Stimulated activated CD8-positive, alpha-beta memory T cell treated with anti-CD3 and anti-CD28 coated beads, Interleukin-4, amount 100 ng/mL, for 48 hours (primary cell): ENCODE measurements at regions not wholly inside any gene's neighbourhood (a gene's known extent, or its start where the extent isn't known, plus 50 kb on each side); places are given as distances from the start of the nearest gene placed in this dataset.

Experiments
- DNase-seq: peaks from one replicate; pipeline ENCODE4 v3.0.0-alpha.2; 2020

DNA sequence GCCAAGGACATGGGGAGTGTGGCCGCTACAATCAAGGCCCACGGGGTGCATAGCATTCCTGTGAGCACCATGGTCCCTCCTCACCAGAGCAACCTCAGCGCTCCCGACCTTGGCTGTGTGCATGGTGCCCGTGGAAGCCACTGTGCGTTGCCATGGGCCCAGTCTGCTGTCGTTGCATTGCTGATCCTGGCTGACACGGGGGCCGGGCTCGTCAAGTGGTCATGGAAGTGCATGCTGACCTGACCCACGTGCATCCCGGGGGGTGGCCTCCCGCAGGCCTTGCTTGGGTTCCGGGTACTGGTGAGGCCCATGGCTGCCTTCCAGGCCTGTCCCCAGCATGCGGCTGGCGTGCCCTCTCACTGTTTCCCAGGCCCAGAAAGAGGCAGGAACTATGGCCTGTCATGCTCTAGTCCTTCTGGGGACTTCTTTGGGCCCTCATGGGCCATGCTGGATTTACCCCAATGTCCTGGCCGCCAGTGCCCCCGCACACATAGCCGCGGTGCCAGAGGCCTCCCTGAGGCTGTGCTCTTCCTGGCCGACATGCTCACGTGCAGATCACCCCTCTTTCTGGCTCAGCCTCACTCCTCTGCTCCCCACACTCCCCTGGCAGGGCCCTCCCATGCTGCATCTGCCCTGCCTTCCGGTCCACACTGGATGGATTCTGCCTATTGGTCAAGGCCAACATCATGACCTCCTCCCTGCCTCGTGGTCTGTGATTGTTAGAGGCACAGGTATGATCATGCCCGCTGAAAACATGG is 1258.0 kb downstream of the BRD1 start:
- no peak for DNase-seq

- no peak for DNase-seq
Observed at GRCh38 chr22:48568736-48569330, 1258.8 kb downstream of the BRD1 start.

GRCh38 chr22:48567213-48567975 is 1260.3 kb downstream of the BRD1 start:
- no peak for DNase-seq

DNA sequence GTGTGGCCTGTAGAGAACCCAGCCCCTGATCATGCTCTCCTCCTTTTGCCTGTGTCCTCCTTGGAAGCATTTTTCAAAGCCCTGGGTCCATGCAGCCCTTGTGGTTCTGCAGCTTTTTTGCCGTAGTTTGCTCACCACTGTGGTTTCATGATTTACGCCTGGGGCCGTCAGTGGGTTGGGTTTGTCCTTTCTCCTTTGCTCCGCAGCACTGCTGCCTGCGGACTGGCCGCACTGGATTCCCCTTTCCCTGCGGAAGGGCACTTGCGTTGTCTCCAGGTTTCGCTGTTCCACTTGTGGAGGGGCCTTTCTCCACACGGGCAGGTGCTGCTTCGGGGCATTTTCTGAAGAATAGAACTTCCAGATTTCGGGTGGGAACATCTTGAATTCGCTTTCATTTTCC is 1260.9 kb downstream of the BRD1 start:
- no peak for DNase-seq

- DNase-seq = no peak
Observed at GRCh38 chr22:48565901-48566501, 1261.7 kb downstream of the BRD1 start.

- no peak for DNase-seq
Observed at GRCh38 chr22:48564995-48565394, 1262.7 kb downstream of the BRD1 start.

DNA sequence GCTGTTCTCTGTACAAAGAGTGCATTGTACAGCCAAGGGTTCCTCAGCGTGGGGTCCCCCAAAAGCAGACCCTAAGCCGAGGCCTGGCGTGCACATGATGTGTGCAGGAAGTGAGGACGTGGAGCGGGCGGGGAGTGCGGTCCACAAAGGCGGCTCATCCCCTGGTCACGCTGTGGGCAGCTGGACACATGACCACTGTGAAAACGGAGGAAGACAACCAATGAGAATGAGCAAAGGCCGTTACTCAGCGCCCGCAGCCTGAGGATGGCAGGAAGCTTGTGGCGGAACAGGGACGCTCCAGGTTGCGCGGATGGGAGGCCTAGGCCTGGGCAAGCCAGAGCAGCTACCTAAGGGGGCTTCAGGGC is 1263.7 kb downstream of the BRD1 start:
- no peak for DNase-seq

- DNase-seq = no peak
Observed at GRCh38 chr22:48563118-48563965, 1264.3 kb downstream of the BRD1 start.

- DNase-seq = no peak
Observed at GRCh38 chr22:48561676-48562075, 1266.0 kb downstream of the BRD1 start.

GRCh38 chr22:48560836-48561235 is 1266.8 kb downstream of the BRD1 start:
- no peak for DNase-seq

- no peak for DNase-seq
Observed at GRCh38 chr22:48560389-48560751, 1267.3 kb downstream of the BRD1 start.

GRCh38 chr22:48559647-48560388 is 1267.9 kb downstream of the BRD1 start:
- DNase-seq = no peak

DNA sequence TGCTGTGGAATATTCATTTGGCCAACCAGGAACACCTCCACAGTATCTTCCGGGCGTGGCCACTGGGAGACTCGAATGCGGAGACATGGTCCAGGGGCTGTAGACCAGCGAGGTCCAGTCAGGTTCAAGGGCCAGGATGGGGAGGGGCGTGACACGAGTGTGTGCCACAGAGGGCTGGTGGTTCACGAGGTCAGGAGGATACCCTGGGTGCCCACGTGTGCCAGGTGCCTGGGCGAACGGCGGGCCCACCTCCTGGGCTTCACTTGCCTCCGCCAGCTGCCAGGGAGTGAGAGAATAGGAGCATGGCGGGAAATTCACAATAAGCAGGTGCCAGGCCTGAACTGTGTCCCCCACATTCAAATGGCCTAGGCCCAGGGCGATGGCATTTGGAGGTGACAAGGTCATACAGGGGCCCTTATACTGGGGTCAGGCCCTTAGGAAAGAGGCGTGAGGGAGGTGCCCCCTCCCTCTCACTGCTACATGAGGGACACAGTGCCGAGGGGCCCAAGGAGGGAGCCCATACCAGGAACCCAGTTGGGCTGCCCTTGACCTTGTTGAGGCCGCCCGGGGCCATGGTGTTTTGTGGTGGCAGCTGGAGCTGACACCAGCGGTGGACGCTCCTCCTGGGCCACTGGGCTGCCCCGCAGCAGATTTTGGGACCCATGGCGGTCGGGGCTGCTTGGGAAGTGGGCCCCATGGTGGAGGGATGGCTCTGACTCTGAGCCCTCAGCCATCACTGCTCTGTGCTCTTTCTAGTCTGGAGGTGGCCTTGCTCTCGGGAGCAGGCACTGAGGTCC is 1268.9 kb downstream of the BRD1 start:
- no peak for DNase-seq

DNA sequence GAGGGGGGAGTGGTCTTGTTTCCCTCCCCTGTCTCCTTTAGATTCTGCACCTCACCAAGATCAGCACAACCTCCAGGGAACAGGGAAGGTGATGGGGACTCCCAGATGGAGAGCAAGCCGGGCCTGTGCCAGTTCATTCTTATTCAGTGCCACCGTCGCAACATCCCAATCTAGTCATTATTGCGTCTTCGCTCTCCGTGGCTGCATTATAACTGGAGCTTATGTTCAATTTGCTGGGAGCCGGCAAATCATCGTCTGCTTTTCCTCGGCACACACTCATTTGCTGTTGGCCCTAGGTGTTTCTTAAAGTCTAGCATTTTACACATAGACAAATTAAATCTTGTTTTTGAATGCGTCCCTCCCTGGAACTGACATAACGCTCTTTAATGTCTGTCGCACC is 1269.7 kb downstream of the BRD1 start:
- DNase-seq = no peak

- DNase-seq = no peak
Observed at GRCh38 chr22:48557473-48557872, 1270.2 kb downstream of the BRD1 start.

GRCh38 chr22:48556751-48557150 is 1270.9 kb downstream of the BRD1 start:
- no peak for DNase-seq

- no peak for DNase-seq
Observed at GRCh38 chr22:48556222-48556621, 1271.5 kb downstream of the BRD1 start.

DNA sequence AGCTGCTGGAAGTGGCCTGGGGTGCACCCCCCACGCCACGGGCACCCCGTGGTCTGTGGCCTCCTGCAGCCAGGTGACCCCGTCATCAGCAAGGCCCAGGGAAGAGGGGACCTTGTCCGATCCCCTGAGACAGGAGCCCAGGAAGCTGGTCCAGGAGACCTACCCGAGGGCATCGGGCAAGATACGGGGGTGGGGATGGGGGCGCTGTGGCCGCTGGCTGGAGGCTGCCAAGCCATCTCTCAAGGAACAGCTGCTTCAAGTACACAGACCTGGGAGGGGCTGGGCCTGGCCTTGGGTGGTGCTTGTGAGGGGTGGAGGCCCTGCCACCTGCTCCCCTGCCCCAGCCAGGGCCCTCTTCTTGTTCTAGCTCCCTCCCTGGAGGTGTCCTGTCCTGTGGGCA is 1272.1 kb downstream of the BRD1 start:
- no peak for DNase-seq

GRCh38 chr22:48554893-48555572 is 1272.6 kb downstream of the BRD1 start:
- DNase-seq = no peak

DNA sequence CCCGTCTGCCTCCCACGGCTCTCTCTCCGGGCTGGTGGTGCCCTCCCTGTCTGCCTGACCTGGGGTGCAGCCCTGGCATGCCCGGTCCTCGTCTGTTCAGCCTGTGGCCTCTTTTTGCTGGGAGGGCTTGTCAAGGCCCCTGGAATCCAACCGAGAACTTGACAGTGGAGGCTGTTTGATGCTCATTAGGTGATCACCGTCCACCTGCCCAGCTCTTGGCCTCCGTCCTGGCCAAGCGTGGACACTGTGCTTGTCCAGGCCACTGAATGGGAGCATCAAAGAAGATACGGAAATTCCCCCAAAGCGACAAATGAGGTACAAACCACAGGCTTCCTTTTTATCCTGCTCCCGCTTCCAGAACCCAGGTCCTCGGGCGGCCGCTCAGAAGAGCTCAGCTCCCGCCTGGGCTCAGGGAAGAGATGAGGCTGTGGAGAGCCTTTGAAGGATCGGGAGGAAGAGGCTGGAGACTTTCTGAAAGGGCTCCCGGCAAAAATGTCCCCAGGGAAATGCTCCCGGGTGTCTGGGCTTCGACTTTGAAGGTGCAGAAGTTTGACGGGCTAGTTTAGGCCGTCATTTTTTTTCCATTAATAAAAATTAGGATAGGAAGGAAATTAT is 1273.9 kb downstream of the BRD1 start:
- DNase-seq = no peak
